GM23338 (cell line): ENCODE measurements at regions not wholly inside any gene's neighbourhood (a gene's known extent, or its start where the extent isn't known, plus 50 kb on each side); places are given as distances from the start of the nearest gene placed in this dataset.

Experiments
- CREB1 ChIP-seq: fragments of 250-450 bp; sonication (Bioruptor Pico); IDR thresholded peaks from 2 replicates; pipeline ENCODE4 v1.5.0; 2020; ENCODE audit warnings: low read depth, mild to moderate bottlenecking, moderate library complexity
- EZH2 ChIP-seq: fragments of 200-600 bp; sonication (generic); IDR thresholded peaks from one replicate; pipeline ENCODE4 v1.8.0; 2017; ENCODE audit warnings: antibody characterized with exemption, mild to moderate bottlenecking, low read depth; ENCODE audit not compliant: unreplicated experiment
- EZH2phosphoT487 ChIP-seq: fragments of 200-600 bp; sonication (generic); IDR thresholded peaks from one replicate; pipeline ENCODE4 v1.8.1; 2018; ENCODE audit warnings: antibody characterized with exemption; ENCODE audit not compliant: unreplicated experiment
- JUNB ChIP-seq: IDR thresholded peaks from one replicate; pipeline ENCODE4 v1.6.1; 2016; ENCODE audit warnings: antibody characterized with exemption; ENCODE audit not compliant: unreplicated experiment
- NANOG ChIP-seq: IDR thresholded peaks from 2 replicates; pipeline ENCODE4 v1.6.1; 2016; ENCODE audit warnings: antibody characterized with exemption, borderline replicate concordance
- POLR2AphosphoS5 ChIP-seq: IDR thresholded peaks from 2 replicates; pipeline ENCODE4 v1.6.1; 2016; ENCODE audit warnings: antibody characterized with exemption, low read depth
- STAT1 ChIP-seq: IDR thresholded peaks from one replicate; pipeline ENCODE4 v1.6.1; 2016; ENCODE audit warnings: antibody characterized with exemption; ENCODE audit not compliant: unreplicated experiment
- ZNF114 ChIP-seq: fragments of 250-450 bp; sonication (Bioruptor Pico); IDR thresholded peaks from 2 replicates; pipeline ENCODE4 v1.5.0; 2020; ENCODE audit warnings: mild to moderate bottlenecking, moderate library complexity
- TF ChIP-seq, protein P1 (sequence below), 2 experiments: fragments of 200-600 bp in 1 of 2; sonication (generic) in 1 of 2; conservative IDR thresholded peaks; 2 replicates each; pipeline versions ENCODE4 v1.5.1 to v1.6.1; 2016 to 2017; ENCODE audit warnings: antibody characterized with exemption in 2 of 2, low read depth in 2 of 2, mild to moderate bottlenecking in 2 of 2, moderate library complexity in 1 of 2
- TF ChIP-seq, protein P2 (sequence below): IDR thresholded peaks from one replicate; pipeline ENCODE4 v1.6.1; 2018; ENCODE audit warnings: antibody characterized with exemption; ENCODE audit not compliant: unreplicated experiment
- TF ChIP-seq, protein P3 (sequence below): IDR thresholded peaks from 2 replicates; pipeline ENCODE4 v1.6.1; 2016; ENCODE audit warnings: antibody characterized with exemption

DNA sequence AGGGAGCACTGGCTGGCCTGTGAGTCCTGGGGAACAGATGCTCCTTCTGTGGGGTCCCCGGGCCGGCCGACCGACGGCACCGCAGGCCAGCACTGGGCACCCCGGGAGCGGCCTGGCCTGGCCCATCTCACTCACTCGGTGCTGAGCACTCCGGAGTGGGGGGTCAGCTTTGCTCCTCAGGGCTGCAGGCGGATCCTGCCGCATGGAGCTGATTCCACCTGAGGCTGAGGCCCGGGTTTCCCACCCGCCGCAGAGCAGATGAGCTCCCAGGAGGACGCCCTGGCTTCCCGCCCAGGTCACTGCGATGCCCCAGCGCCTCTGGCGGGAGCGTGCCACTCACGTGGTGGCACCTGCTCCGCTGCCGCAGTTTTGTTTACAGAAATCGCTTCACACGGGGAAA, 418.6 kb downstream of the GALR1 start:
- TF ChIP-seq CREB1 (CRISPR knock-in tag) (no peak), POLR2AphosphoS5 (no peak), STAT1 (no peak), EZH2 (no peak), JUNB (no peak), ZNF114 (CRISPR knock-in tag) (no peak), EZH2phosphoT487 (no peak), NANOG (no peak)
- TF ChIP-seq, protein P1, sequence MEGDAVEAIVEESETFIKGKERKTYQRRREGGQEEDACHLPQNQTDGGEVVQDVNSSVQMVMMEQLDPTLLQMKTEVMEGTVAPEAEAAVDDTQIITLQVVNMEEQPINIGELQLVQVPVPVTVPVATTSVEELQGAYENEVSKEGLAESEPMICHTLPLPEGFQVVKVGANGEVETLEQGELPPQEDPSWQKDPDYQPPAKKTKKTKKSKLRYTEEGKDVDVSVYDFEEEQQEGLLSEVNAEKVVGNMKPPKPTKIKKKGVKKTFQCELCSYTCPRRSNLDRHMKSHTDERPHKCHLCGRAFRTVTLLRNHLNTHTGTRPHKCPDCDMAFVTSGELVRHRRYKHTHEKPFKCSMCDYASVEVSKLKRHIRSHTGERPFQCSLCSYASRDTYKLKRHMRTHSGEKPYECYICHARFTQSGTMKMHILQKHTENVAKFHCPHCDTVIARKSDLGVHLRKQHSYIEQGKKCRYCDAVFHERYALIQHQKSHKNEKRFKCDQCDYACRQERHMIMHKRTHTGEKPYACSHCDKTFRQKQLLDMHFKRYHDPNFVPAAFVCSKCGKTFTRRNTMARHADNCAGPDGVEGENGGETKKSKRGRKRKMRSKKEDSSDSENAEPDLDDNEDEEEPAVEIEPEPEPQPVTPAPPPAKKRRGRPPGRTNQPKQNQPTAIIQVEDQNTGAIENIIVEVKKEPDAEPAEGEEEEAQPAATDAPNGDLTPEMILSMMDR (conservative IDR thresholded peaks at IDR 0.05; ENCODE audit: low read depth in 2 of 2) = no peak
- TF ChIP-seq, protein P2, sequence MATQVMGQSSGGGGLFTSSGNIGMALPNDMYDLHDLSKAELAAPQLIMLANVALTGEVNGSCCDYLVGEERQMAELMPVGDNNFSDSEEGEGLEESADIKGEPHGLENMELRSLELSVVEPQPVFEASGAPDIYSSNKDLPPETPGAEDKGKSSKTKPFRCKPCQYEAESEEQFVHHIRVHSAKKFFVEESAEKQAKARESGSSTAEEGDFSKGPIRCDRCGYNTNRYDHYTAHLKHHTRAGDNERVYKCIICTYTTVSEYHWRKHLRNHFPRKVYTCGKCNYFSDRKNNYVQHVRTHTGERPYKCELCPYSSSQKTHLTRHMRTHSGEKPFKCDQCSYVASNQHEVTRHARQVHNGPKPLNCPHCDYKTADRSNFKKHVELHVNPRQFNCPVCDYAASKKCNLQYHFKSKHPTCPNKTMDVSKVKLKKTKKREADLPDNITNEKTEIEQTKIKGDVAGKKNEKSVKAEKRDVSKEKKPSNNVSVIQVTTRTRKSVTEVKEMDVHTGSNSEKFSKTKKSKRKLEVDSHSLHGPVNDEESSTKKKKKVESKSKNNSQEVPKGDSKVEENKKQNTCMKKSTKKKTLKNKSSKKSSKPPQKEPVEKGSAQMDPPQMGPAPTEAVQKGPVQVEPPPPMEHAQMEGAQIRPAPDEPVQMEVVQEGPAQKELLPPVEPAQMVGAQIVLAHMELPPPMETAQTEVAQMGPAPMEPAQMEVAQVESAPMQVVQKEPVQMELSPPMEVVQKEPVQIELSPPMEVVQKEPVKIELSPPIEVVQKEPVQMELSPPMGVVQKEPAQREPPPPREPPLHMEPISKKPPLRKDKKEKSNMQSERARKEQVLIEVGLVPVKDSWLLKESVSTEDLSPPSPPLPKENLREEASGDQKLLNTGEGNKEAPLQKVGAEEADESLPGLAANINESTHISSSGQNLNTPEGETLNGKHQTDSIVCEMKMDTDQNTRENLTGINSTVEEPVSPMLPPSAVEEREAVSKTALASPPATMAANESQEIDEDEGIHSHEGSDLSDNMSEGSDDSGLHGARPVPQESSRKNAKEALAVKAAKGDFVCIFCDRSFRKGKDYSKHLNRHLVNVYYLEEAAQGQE = no peak
- TF ChIP-seq, protein P3, sequence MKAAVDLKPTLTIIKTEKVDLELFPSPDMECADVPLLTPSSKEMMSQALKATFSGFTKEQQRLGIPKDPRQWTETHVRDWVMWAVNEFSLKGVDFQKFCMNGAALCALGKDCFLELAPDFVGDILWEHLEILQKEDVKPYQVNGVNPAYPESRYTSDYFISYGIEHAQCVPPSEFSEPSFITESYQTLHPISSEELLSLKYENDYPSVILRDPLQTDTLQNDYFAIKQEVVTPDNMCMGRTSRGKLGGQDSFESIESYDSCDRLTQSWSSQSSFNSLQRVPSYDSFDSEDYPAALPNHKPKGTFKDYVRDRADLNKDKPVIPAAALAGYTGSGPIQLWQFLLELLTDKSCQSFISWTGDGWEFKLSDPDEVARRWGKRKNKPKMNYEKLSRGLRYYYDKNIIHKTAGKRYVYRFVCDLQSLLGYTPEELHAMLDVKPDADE = no peak
